Heart left ventricle (tissue), 16 donors: ENCODE measurements at regions not wholly inside any gene's neighbourhood (a gene's known extent, or its start where the extent isn't known, plus 50 kb on each side); places are given as distances from the start of the nearest gene placed in this dataset.

Experiments used
- ATAC-seq, 4 donors: fragments of 200-7000 bp; cut with Tn5 transposase; one replicate each; pipeline ENCODE4 v1.9.1; 2020 to 2022; ENCODE audit warnings: moderate library complexity in 4 of 4, mild to moderate bottlenecking in 3 of 4, moderate number of reproducible peaks in 1 of 4
- DNase-seq, 5 donors: peaks; one replicate each; pipeline ENCODE4 v3.0.0-alpha.2; 2020
- H3K27ac ChIP-seq, 12 donors: fragments of 200-600 bp; sonication (generic) in 4 of 12; one replicate each; pipeline versions ENCODE4 v1.5.0 to v1.8.0; 2016 to 2022; ENCODE audit warnings: mild to moderate bottlenecking in 2 of 12
- H3K27me3 ChIP-seq, 9 donors: fragments of 200-600 bp; sonication (generic) in 2 of 9; one replicate each; pipeline versions ENCODE4 v1.5.1 to v1.8.0; 2016 to 2022; ENCODE audit warnings: mild to moderate bottlenecking in 3 of 9
- H3K36me3 ChIP-seq, 9 donors: fragments of 200-600 bp; sonication (generic) in 2 of 9; one replicate each; pipeline versions ENCODE4 v1.5.0 to v1.8.0; 2018 to 2022; ENCODE audit warnings: mild to moderate bottlenecking in 2 of 9
- H3K4me1 ChIP-seq, 12 donors: fragments of 200-600 bp; sonication (generic) in 4 of 12; one replicate each; pipeline versions ENCODE4 v1.5.0 to v1.8.0; 2016 to 2022; ENCODE audit warnings: mild to moderate bottlenecking in 3 of 12
- H3K4me3 ChIP-seq, 12 donors: fragments of 200-600 bp; sonication (generic) in 4 of 12; one replicate each; pipeline versions ENCODE4 v1.5.0 to v1.8.0; 2017 to 2022; ENCODE audit warnings: mild to moderate bottlenecking in 9 of 12, moderate library complexity in 4 of 12
- H3K9me3 ChIP-seq, 12 donors: fragments of 200-600 bp; sonication (generic) in 4 of 12; one replicate each; pipeline versions ENCODE4 v1.5.0 to v1.8.0; 2016 to 2022; ENCODE audit warnings: mild to moderate bottlenecking in 1 of 12
- CTCF ChIP-seq, 12 donors: fragments of 200-600 bp; sonication (generic) in 4 of 12; IDR thresholded peaks; one replicate each; pipeline versions ENCODE4 v1.5.0 to v1.8.0; 2018 to 2022; ENCODE audit warnings: antibody characterized with exemption in 12 of 12, mild to moderate bottlenecking in 5 of 12
- POLR2A ChIP-seq, 2 donors: fragments of 450-650 bp; IDR thresholded peaks; one replicate each; pipeline ENCODE4 v1.6.1; 2017; ENCODE audit warnings: antibody characterized with exemption in 2 of 2, mild to moderate bottlenecking in 2 of 2, moderate library complexity in 2 of 2
- WGBS, 4 donors: extraction: QIAGEN DNeasy Blood & Tissue Kit in 2 of 4; methylation state at CpG; one replicate each; pipeline versions ENCODE4 v1.1.5 to v1.1.7; 2013 to 2018; 5-methylcytosine and 5-hydroxymethylcytosine counted together
- intact Hi-C, 10 donors: fragments of 100-400 bp; cut with DNase I; formaldehyde crosslinking; loops; one replicate each; pipeline versions ENCODE4 v1.11.1 to v1.14.2; 2022
- donor health status: ischemic (EF 13 %, LVEDD 7.1; RV severe dilation, severe dysfunction).
- donor health status: healthy with polysubstance abuse.
- donor health status: DM: no; HTN: yes; CAD: no.
- donor health status: DM: no; HTN: no; CAD: no.
- donor health status: ischemic (EF 25% LVEDD 6.9; RV normal size, moderate dysfunction).
- donor health status: ischemic (EF 25% LVEDD 5.7; RV mildly dilated, moderate dysfunction).
- donor health status: healthy.
- donor health status: DM: yes; HTN: yes; CAD: no.
- donor health status: ischemic (EF 35%, LVEDD 5.7; RV mildly dilated, moderate dysfunction).
- donor health status: nonischemic (EF 11% LVEDD 7.7; RV severe dilation, severe dysfunction).
- donor health status: DM: yes; HTN: yes; CAD: no.
- donor health status: PGD.
- donor health status: ischemic (EF 29% LVEDD 5.4; RV normal size, mild dysfunction).
- donor health status: nonischemic (EF 23%, LVEDD 6.1; RV moderate dilation, normal function).

- no peak for DNase-seq
- peaks cover 0 to 4% (median 0%) of the 10 kb centered on the region in 12 donors for H3K4me1 ChIP-seq
- intact Hi-C loops, result no loop called here
- no peak overlapping the region for H3K27ac ChIP-seq
- no peak overlapping the region for H3K4me3 ChIP-seq
- TF ChIP-seq POLR2A (IDR thresholded peaks at IDR 0.05) (no peak), CTCF (IDR thresholded peaks at IDR 0.05) (no peak)
- no peaks in the 10 kb centered on the region for H3K27me3 ChIP-seq
- WGBS, 4 donors, result 97 to 100% (median 99%) methylated on average over 1 of the region's 1 CpG
- ATAC-seq, result no peak
- H3K9me3 ChIP-seq, result peaks cover 0 to 9% (median 0%) of the 10 kb centered on the region in 12 donors
- no peaks in the 10 kb centered on the region for H3K36me3 ChIP-seq
These were observed 300.1 kb upstream of the SLC7A11 start for GRCh38 chr4:138542191-138542776.

GRCh38 chr4:138540056-138540800 lies 298.1 kb upstream of the SLC7A11 start:
- intact Hi-C loops, result no loop called here
- Histone ChIP-seq H3K4me3 (no peak overlapping the region), H3K4me1 (peaks cover 0 to 4% (median 0%) of the 10 kb centered on the region in 12 donors), H3K36me3 (no peaks in the 10 kb centered on the region), H3K27me3 (no peaks in the 10 kb centered on the region), H3K9me3 (peaks cover 0 to 11% (median 0%) of the 10 kb centered on the region in 12 donors), H3K27ac (no peak overlapping the region)
- TF ChIP-seq POLR2A (IDR thresholded peaks at IDR 0.05), result no peak
- TF ChIP-seq CTCF (IDR thresholded peaks at IDR 0.05), result no peak
- 83 to 92% (median 89%) methylated on average over 4 of the region's 4 CpGs for WGBS, 4 donors
- DNase-seq (no peak), ATAC-seq (no peak)

GRCh38 chr4:138538743-138539142 lies 296.6 kb upstream of the SLC7A11 start:
- Histone ChIP-seq H3K9me3 (peaks cover 0 to 9% (median under 1%) of the 10 kb centered on the region in 12 donors), H3K4me3 (no peak overlapping the region), H3K27me3 (no peaks in the 10 kb centered on the region), H3K36me3 (no peaks in the 10 kb centered on the region), H3K4me1 (peaks cover 0 to 4% (median 0%) of the 10 kb centered on the region in 12 donors), H3K27ac (no peak overlapping the region)
- DNase-seq (no peak), ATAC-seq (no peak)
- intact Hi-C loops, result no loop called here
- WGBS, 4 donors, result 57 to 66% (median 60%) methylated on average over 2 of the region's 2 CpGs
- no peak for TF ChIP-seq CTCF (IDR thresholded peaks at IDR 0.05)
- no peak for TF ChIP-seq POLR2A (IDR thresholded peaks at IDR 0.05)

GRCh38 chr4:138537731-138538490 lies 295.8 kb upstream of the SLC7A11 start:
- Histone ChIP-seq H3K36me3 (no peaks in the 10 kb centered on the region), H3K27me3 (no peaks in the 10 kb centered on the region), H3K4me3 (no peak overlapping the region), H3K4me1 (peaks cover 0 to 4% (median 0%) of the 10 kb centered on the region in 12 donors), H3K27ac (no peak overlapping the region), H3K9me3 (peaks cover 0 to 17% (median 6%) of the 10 kb centered on the region in 12 donors)
- ATAC-seq (no peak), DNase-seq (no peak)
- intact Hi-C loops, result no loop called here
- 61 to 74% (median 64%) methylated on average over 4 of the region's 4 CpGs for WGBS, 4 donors
- no peak for TF ChIP-seq POLR2A (IDR thresholded peaks at IDR 0.05)
- no peak for TF ChIP-seq CTCF (IDR thresholded peaks at IDR 0.05)
